ENCODE measurements at regions not wholly inside any gene's neighbourhood (a gene's known extent, or its start where the extent isn't known, plus 50 kb on each side); places are given as distances from the start of the nearest gene placed in this dataset.

- no peak for DNase-seq (ENCODE audit: low read depth)
These were observed 188.4 kb upstream of the TSHZ2 start for GRCh38 chr20:52783769-52784168.

- DNase-seq (ENCODE audit: low read depth): no peak
These were observed 191.7 kb upstream of the TSHZ2 start for GRCh38 chr20:52780462-52780861.

- DNase-seq (ENCODE audit: low read depth): no peak
These were observed 193.0 kb upstream of the TSHZ2 start for GRCh38 chr20:52779125-52779524.

GRCh38 chr20:52777171-52777570 is 195.0 kb upstream of the TSHZ2 start:
- no peak for DNase-seq (ENCODE audit: low read depth)

GRCh38 chr20:52775786-52776185 is 196.4 kb upstream of the TSHZ2 start:
- no peak for DNase-seq (ENCODE audit: low read depth)

GRCh38 chr20:52768694-52769093 is 203.5 kb upstream of the TSHZ2 start:
- no peak for DNase-seq (ENCODE audit: low read depth)

GRCh38 chr20:52766645-52767435 is 205.3 kb upstream of the TSHZ2 start:
- DNase-seq (ENCODE audit: low read depth): no peak

GRCh38 chr20:52763321-52763853 is 208.8 kb upstream of the TSHZ2 start:
- DNase-seq (ENCODE audit: low read depth): no peak

GRCh38 chr20:52761867-52762266 is 210.3 kb upstream of the TSHZ2 start:
- no peak for DNase-seq (ENCODE audit: low read depth)

GRCh38 chr20:52760791-52761190 is 211.4 kb upstream of the TSHZ2 start:
- DNase-seq (ENCODE audit: low read depth): no peak

GRCh38 chr20:52757411-52757810 is 214.7 kb upstream of the TSHZ2 start:
- DNase-seq (ENCODE audit: low read depth): no peak

- DNase-seq (ENCODE audit: low read depth): no peak
These were observed 216.4 kb upstream of the TSHZ2 start for GRCh38 chr20:52755744-52756143.

GRCh38 chr20:52754366-52754765 is 217.8 kb upstream of the TSHZ2 start:
- no peak for DNase-seq (ENCODE audit: low read depth)

- no peak for DNase-seq (ENCODE audit: low read depth)
These were observed 220.1 kb upstream of the TSHZ2 start for GRCh38 chr20:52752023-52752422.

GRCh38 chr20:52751571-52751970 is 220.6 kb upstream of the TSHZ2 start:
- DNase-seq (ENCODE audit: low read depth): no peak

GRCh38 chr20:52749938-52750337 is 222.2 kb upstream of the TSHZ2 start:
- no peak for DNase-seq (ENCODE audit: low read depth)

GRCh38 chr20:52748990-52749389 is 223.2 kb upstream of the TSHZ2 start:
- DNase-seq (ENCODE audit: low read depth): no peak

- DNase-seq (ENCODE audit: low read depth): no peak
These were observed 223.7 kb upstream of the TSHZ2 start for GRCh38 chr20:52748285-52748932.

- no peak for DNase-seq (ENCODE audit: low read depth)
These were observed 224.3 kb upstream of the TSHZ2 start for GRCh38 chr20:52747845-52748284.

- DNase-seq (ENCODE audit: low read depth): no peak
These were observed 225.4 kb upstream of the TSHZ2 start for GRCh38 chr20:52746770-52747169.

- DNase-seq (ENCODE audit: low read depth): no peak
These were observed 226.0 kb upstream of the TSHZ2 start for GRCh38 chr20:52746190-52746589.

- DNase-seq (ENCODE audit: low read depth): no peak
These were observed 227.7 kb upstream of the TSHZ2 start for GRCh38 chr20:52744441-52744840.

GRCh38 chr20:52738081-52738480 is 234.1 kb upstream of the TSHZ2 start:
- no peak for DNase-seq (ENCODE audit: low read depth)

Data from stimulated activated CD8-positive, alpha-beta memory T cell treated with anti-CD3 and anti-CD28 coated beads, Interleukin-15, amount 100 ng/mL, for 1 hour (primary cell).